ENCODE measurements at regions not wholly inside any gene's neighbourhood (a gene's known extent, or its start where the extent isn't known, plus 50 kb on each side); places are given as distances from the start of the nearest gene placed in this dataset.

- peak; percentile 14 for DNase-seq (ENCODE audit: low spot score)
- Histone ChIP-seq H3K27me3 (replicated peaks; ENCODE audit: insufficient read depth) (no peaks in the 10 kb centered on the region), H3K36me3 (no peaks in the 10 kb centered on the region), H3K9me3 (no peaks in the 10 kb centered on the region), H3K27ac (no peak overlapping the region), H3K4me3 (no peak overlapping the region), H3K4me1 (replicated peaks) (no peaks in the 10 kb centered on the region)
- intact Hi-C loops (cut with DNase I): no loop called here
- WGBS: 15% methylated on average over 6 of the region's 6 CpGs
- TF ChIP-seq POLR2AphosphoS5 (IDR thresholded peaks at IDR 0.05) (peak; percentile 63), CTCF (IDR thresholded peaks at IDR 0.05) (no peak), POLR2A (IDR thresholded peaks at IDR 0.05) (no peak)
These were observed 215.1 kb upstream of the ZNF507 start for GRCh38 chr19:32130332-32130731.

- intact Hi-C loops (cut with DNase I): no loop called here
- H3K4me3 ChIP-seq: no peak overlapping the region
- H3K27ac ChIP-seq: no peak overlapping the region
- H3K9me3 ChIP-seq: no peaks in the 10 kb centered on the region
- no peak for TF ChIP-seq POLR2A (IDR thresholded peaks at IDR 0.05)
- H3K36me3 ChIP-seq: no peaks in the 10 kb centered on the region
- no peak for DNase-seq (ENCODE audit: low spot score)
- H3K4me1 ChIP-seq (replicated peaks): no peaks in the 10 kb centered on the region
- no peaks in the 10 kb centered on the region for H3K27me3 ChIP-seq (replicated peaks; ENCODE audit: insufficient read depth)
- 82% methylated on average over 8 of the region's 8 CpGs for WGBS
These were observed 214.4 kb upstream of the ZNF507 start for GRCh38 chr19:32131005-32131404.

GRCh38 chr19:32138416-32138815 lies 207.0 kb upstream of the ZNF507 start:
- DNase-seq (ENCODE audit: low spot score): no peak
- H3K36me3 ChIP-seq: no peaks in the 10 kb centered on the region
- intact Hi-C loops (cut with DNase I): no loop called here
- H3K4me3 ChIP-seq: no peak overlapping the region
- TF ChIP-seq CTCF (IDR thresholded peaks at IDR 0.05) (no peak), POLR2A (IDR thresholded peaks at IDR 0.05) (no peak), POLR2AphosphoS5 (IDR thresholded peaks at IDR 0.05) (no peak)
- no peaks in the 10 kb centered on the region for H3K4me1 ChIP-seq (replicated peaks)
- no peaks in the 10 kb centered on the region for H3K9me3 ChIP-seq
- H3K27me3 ChIP-seq (replicated peaks; ENCODE audit: insufficient read depth): no peaks in the 10 kb centered on the region
- WGBS: 89% methylated on average over 5 of the region's 5 CpGs
- no peak overlapping the region for H3K27ac ChIP-seq

GRCh38 chr19:32141840-32142511 lies 203.4 kb upstream of the ZNF507 start:
- no peaks in the 10 kb centered on the region for H3K27me3 ChIP-seq (replicated peaks; ENCODE audit: insufficient read depth)
- H3K4me3 ChIP-seq: no peak overlapping the region
- no peaks in the 10 kb centered on the region for H3K9me3 ChIP-seq
- H3K27ac ChIP-seq: no peak overlapping the region
- intact Hi-C loops (cut with DNase I): no loop called here
- TF ChIP-seq POLR2AphosphoS5 (IDR thresholded peaks at IDR 0.05) (no peak), POLR2A (IDR thresholded peaks at IDR 0.05) (no peak), CTCF (IDR thresholded peaks at IDR 0.05) (no peak)
- no peak for DNase-seq (ENCODE audit: low spot score)
- no peaks in the 10 kb centered on the region for H3K36me3 ChIP-seq
- H3K4me1 ChIP-seq (replicated peaks): no peaks in the 10 kb centered on the region
- 58% methylated on average over 7 of the region's 7 CpGs for WGBS

- TF ChIP-seq CTCF (IDR thresholded peaks at IDR 0.05): no peak
- TF ChIP-seq POLR2A (IDR thresholded peaks at IDR 0.05): no peak
- no peak for TF ChIP-seq POLR2AphosphoS5 (IDR thresholded peaks at IDR 0.05)
- no peaks in the 10 kb centered on the region for H3K27me3 ChIP-seq (replicated peaks; ENCODE audit: insufficient read depth)
- H3K36me3 ChIP-seq: no peaks in the 10 kb centered on the region
- H3K27ac ChIP-seq: no peak overlapping the region
- no peaks in the 10 kb centered on the region for H3K4me1 ChIP-seq (replicated peaks)
- intact Hi-C loops (cut with DNase I): no loop called here
- H3K4me3 ChIP-seq: no peak overlapping the region
- no peaks in the 10 kb centered on the region for H3K9me3 ChIP-seq
- no peak for DNase-seq (ENCODE audit: low spot score)
These were observed 198.7 kb upstream of the ZNF507 start for GRCh38 chr19:32146664-32147063.
